IPS DF 6.9 (cell line): ENCODE measurements at regions not wholly inside any gene's neighbourhood (a gene's known extent, or its start where the extent isn't known, plus 50 kb on each side); places are given as distances from the start of the nearest gene placed in this dataset.
"Not testable (repeated sequence)": the region's sequence is repeated elsewhere in the genome, so short reads cannot be mapped to it uniquely, and the experiment has no call there.

Source experiments
- DNase-seq: peaks from one replicate; pipeline ENCODE4 v3.0.0-alpha.2; 2013; ENCODE audit warnings: low read depth, low spot score
- H3K27ac ChIP-seq: one replicate; pipeline ENCODE4 v1.5.1; 2013; ENCODE audit warnings: low read length, control low read depth
- H3K27me3 ChIP-seq: 2 replicates; pipeline ENCODE4 v1.6.1; 2013; ENCODE audit warnings: mild to moderate bottlenecking, low read length; ENCODE audit not compliant: control insufficient read depth, insufficient read depth
- H3K36me3 ChIP-seq: 2 replicates; pipeline ENCODE4 v1.6.1; 2013; ENCODE audit warnings: low read length; ENCODE audit not compliant: control insufficient read depth, insufficient read depth
- H3K4me1 ChIP-seq: 2 replicates; pipeline ENCODE4 v1.6.1; 2013; ENCODE audit warnings: low read length; ENCODE audit not compliant: control insufficient read depth, insufficient read depth
- H3K4me3 ChIP-seq: 2 replicates; pipeline ENCODE4 v1.5.1; 2013; ENCODE audit warnings: mild to moderate bottlenecking, low read length
- H3K9me3 ChIP-seq: 2 replicates; pipeline ENCODE4 v1.6.1; 2013; ENCODE audit warnings: low read length, inconsistent platforms; ENCODE audit not compliant: control insufficient read depth, insufficient read depth
- WGBS: extraction: QIAGEN DNeasy Blood & Tissue Kit; methylation state at CpG from one replicate; pipeline ENCODE4 v1.1.7; 2013; ENCODE audit warnings: mixed read lengths, missing lambda C conversion rate; ENCODE audit not compliant: insufficient read length, insufficient coverage; 5-methylcytosine and 5-hydroxymethylcytosine counted together

DNA sequence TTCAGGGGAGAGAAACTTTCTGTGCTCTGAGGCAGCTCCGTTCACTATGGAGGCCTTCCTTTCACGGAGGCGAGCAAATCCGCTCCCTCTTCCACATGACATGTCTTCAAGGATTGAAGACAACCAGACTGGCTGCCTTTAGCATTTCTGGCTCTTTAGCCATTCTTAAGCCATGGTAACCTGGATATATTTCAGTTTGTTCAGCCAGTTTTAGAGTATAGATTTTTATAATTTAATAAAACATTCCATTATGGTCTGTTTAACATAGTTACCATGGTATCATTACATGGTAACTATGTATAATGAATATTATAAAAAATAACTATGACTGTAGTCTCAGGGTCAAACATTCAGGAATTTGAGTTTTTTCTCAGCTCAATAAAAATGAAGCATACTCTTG lies 54.2 kb upstream of the NFIA start:
- Histone ChIP-seq H3K27me3 (no peaks in the 10 kb centered on the region), H3K36me3 (no peaks in the 10 kb centered on the region), H3K9me3 (no peaks in the 10 kb centered on the region), H3K27ac (no peak overlapping the region), H3K4me3 (no peak overlapping the region), H3K4me1 (no peaks in the 10 kb centered on the region)
- no CpG with 5 or more reads among the region's 4 CpGs for WGBS
- no peak for DNase-seq

- H3K27ac ChIP-seq, H3K4me1 ChIP-seq, H3K4me3 ChIP-seq, H3K27me3 ChIP-seq, H3K36me3 ChIP-seq, H3K9me3 ChIP-seq, DNase-seq: not testable (repeated sequence)
- no CpG with 5 or more reads among the region's 7 CpGs for WGBS
These were observed 64.3 kb upstream of the NFIA start for GRCh38 chr1:61018068-61018467.

GRCh38 chr1:61017651-61018050 lies 64.7 kb upstream of the NFIA start:
- no peak overlapping the region for H3K27ac ChIP-seq
- H3K4me1 ChIP-seq = no peaks in the 10 kb centered on the region
- no peaks in the 10 kb centered on the region for H3K27me3 ChIP-seq
- H3K4me3 ChIP-seq = no peak overlapping the region
- H3K9me3 ChIP-seq = no peaks in the 10 kb centered on the region
- DNase-seq = no peak
- no peaks in the 10 kb centered on the region for H3K36me3 ChIP-seq
- no CpG with 5 or more reads among the region's 1 CpG for WGBS

DNA sequence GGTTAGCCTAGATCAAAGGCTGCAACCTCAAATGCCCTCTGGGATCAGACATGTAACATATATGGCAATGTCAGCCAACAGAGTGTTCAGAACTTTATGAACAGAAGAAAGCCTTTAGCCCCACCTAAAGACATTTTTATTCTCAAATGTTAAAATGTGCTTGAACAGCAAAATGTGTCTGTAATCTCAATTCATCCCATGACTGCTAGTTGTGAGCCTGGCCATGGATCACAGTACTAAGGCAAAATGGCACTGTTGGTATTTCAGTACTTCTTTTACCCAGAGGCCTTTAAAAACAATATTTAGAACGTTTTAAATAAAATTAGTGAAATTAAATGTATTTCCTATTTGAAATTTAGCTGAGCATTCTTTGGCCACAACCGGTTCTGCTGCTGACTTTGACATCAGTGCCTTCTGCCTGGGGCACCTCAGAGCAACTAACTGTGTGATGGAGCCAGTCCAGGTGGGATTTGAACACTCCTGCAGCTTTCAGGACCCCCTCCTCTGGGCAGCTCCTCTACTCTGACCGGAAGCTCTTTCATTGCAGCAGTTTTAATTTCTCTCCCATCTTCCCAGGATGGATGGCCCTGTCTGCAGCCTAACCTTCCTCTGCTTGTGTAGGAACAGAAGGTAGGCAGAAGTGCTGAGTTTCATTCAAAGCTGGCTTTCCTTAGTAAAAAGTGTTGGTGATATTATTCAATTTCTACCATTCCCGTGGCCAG lies 68.3 kb upstream of the NFIA start:
- H3K27ac ChIP-seq = no peak overlapping the region
- no peaks in the 10 kb centered on the region for H3K36me3 ChIP-seq
- no peaks in the 10 kb centered on the region for H3K9me3 ChIP-seq
- DNase-seq = no peak
- no peaks in the 10 kb centered on the region for H3K4me1 ChIP-seq
- no peak overlapping the region for H3K4me3 ChIP-seq
- WGBS = no CpG with 5 or more reads among the region's 4 CpGs
- H3K27me3 ChIP-seq = no peaks in the 10 kb centered on the region

DNA sequence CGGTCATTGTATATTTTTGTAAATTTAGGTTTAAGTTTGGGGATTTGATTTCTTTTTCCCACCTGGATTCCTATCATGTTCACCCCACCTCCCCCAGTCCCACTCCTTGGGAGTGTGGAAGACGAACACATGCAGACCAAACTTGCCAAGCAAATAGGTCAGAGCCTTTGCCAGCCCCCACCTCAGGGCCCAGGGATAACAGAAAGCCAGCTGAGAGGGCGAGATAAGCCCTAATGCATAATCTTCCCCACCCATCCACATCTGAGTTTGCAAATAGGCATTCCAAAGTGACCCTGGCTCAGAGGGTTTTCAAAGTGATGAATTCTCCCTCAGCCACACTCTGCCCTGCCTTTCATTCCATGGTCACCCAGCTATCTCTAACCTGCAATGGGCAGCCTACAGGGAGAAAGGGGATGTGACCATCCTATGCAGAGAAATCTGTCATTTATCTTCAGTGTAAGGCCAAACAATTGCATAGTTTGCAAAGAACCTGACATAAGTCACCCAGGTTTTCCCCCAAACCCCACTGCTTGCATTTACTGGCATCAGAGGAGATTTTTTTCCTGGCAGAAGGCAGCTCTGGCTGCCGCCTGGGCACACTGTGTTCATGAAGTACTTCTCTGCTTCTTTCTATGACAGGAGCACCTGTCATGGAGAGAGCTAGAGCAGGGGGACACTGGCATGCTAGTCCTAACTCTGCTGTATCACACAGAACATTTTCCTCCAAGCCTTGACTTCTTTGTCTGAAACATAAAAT lies 69.0 kb upstream of the NFIA start:
- no peaks in the 10 kb centered on the region for H3K36me3 ChIP-seq
- no peak overlapping the region for H3K4me3 ChIP-seq
- no peak overlapping the region for H3K27ac ChIP-seq
- no CpG with 5 or more reads among the region's 4 CpGs for WGBS
- H3K4me1 ChIP-seq = no peaks in the 10 kb centered on the region
- H3K9me3 ChIP-seq = no peaks in the 10 kb centered on the region
- no peak for DNase-seq
- H3K27me3 ChIP-seq = no peaks in the 10 kb centered on the region

GRCh38 chr1:61012341-61012761 lies 70.0 kb upstream of the NFIA start:
- Histone ChIP-seq H3K4me1 (0 out of 2 replicates have a peak, but pooled peaks cover 1% of the 10 kb centered on the region), H3K36me3 (no peaks in the 10 kb centered on the region), H3K27ac (no peak overlapping the region), H3K4me3 (no peak overlapping the region), H3K27me3 (no peaks in the 10 kb centered on the region), H3K9me3 (no peaks in the 10 kb centered on the region)
- no peak for DNase-seq
- WGBS = no CpG with 5 or more reads among the region's 2 CpGs

- no CpG with 5 or more reads among the region's 11 CpGs for WGBS
- H3K27me3 ChIP-seq = no peaks in the 10 kb centered on the region
- no peaks in the 10 kb centered on the region for H3K36me3 ChIP-seq
- H3K27ac ChIP-seq = no peak overlapping the region
- no peaks in the 10 kb centered on the region for H3K9me3 ChIP-seq
- H3K4me3 ChIP-seq = no peak overlapping the region
- peaks cover 1% of the 10 kb centered on the region; the same call in 1 of the 2 replicates for H3K4me1 ChIP-seq
- no peak for DNase-seq
These were observed 70.6 kb upstream of the NFIA start for GRCh38 chr1:61011561-61012263.

GRCh38 chr1:61007534-61008364 lies 74.6 kb upstream of the NFIA start:
- Histone ChIP-seq H3K9me3 (no peaks in the 10 kb centered on the region), H3K4me3 (no peak overlapping the region), H3K4me1 (peaks cover 10% of the 10 kb centered on the region), H3K27me3 (no peaks in the 10 kb centered on the region), H3K36me3 (no peaks in the 10 kb centered on the region), H3K27ac (no peak overlapping the region)
- no CpG with 5 or more reads among the region's 5 CpGs for WGBS
- DNase-seq = no peak

GRCh38 chr1:61005614-61006580 lies 76.5 kb upstream of the NFIA start:
- H3K27ac ChIP-seq = peak overlapping the region; percentile 81
- no CpG with 5 or more reads among the region's 9 CpGs for WGBS
- no peak overlapping the region for H3K4me3 ChIP-seq
- H3K36me3 ChIP-seq = no peaks in the 10 kb centered on the region
- H3K27me3 ChIP-seq = no peaks in the 10 kb centered on the region
- DNase-seq = peak; percentile 61
- H3K4me1 ChIP-seq = peaks cover 10% of the 10 kb centered on the region
- no peaks in the 10 kb centered on the region for H3K9me3 ChIP-seq
